MCF 10A (cell line): ENCODE measurements at regions not wholly inside any gene's neighbourhood (a gene's known extent, or its start where the extent isn't known, plus 50 kb on each side); places are given as distances from the start of the nearest gene placed in this dataset.
"Not testable (repeated sequence)": the region's sequence is repeated elsewhere in the genome, so short reads cannot be mapped to it uniquely, and the experiment has no call there.

Source experiments
- BruUV-seq: library from RNA; stranded (reverse); fragments of 400-500 nt; replicated peaks from 2 replicates; lab custom pipeline; 2021; lab: Mats Ljungman, UMichigan
- CTCF ChIA-PET: fragments of 300-600 bp; sonication (Branson Sonifier 250); formaldehyde crosslinking; extraction: SDS; loops from one replicate; lab custom pipeline; 2021; ENCODE audit warnings: antibody characterized with exemption, inconsistent platforms; lab: Yijun Ruan, JAX
- POLR2A ChIA-PET: fragments of 300-600, 350-650 bp; sonication (Branson Sonifier 250); formaldehyde crosslinking; extraction: SDS; loops from one replicate; lab custom pipeline; 2020; ENCODE audit warnings: antibody characterized with exemption, inconsistent platforms; lab: Yijun Ruan, JAX
- DNase-seq: peaks from one replicate; pipeline ENCODE4 v3.0.0-alpha.2; 2018; ENCODE audit not compliant: unreplicated experiment
- H3K27ac Mint-ChIP-seq: one replicate; pipeline ENCODE4 v1.8.0; 2022; ENCODE audit warnings: mild to moderate bottlenecking, low read depth, mixed read lengths; ENCODE audit not compliant: unreplicated experiment
- H3K27me3 Mint-ChIP-seq: one replicate; pipeline ENCODE4 v1.8.0; 2022; ENCODE audit warnings: mixed read lengths; ENCODE audit not compliant: insufficient read depth, unreplicated experiment
- H3K36me3 Mint-ChIP-seq: one replicate; pipeline ENCODE4 v1.8.0; 2022; ENCODE audit warnings: mild to moderate bottlenecking, moderate library complexity, mixed read lengths; ENCODE audit not compliant: insufficient read depth, unreplicated experiment
- H3K4me1 Mint-ChIP-seq: one replicate; pipeline ENCODE4 v1.8.0; 2022; ENCODE audit warnings: mixed read lengths; ENCODE audit not compliant: insufficient read depth, unreplicated experiment
- H3K4me3 Mint-ChIP-seq: one replicate; pipeline ENCODE4 v1.8.0; 2022; ENCODE audit warnings: mild to moderate bottlenecking, moderate library complexity, mixed read lengths; ENCODE audit not compliant: unreplicated experiment
- H3K9me3 Mint-ChIP-seq: one replicate; pipeline ENCODE4 v1.8.0; 2022; ENCODE audit warnings: mixed read lengths; ENCODE audit not compliant: unreplicated experiment
- intact Hi-C: fragments of 100-400 bp; cut with micrococcal nuclease; formaldehyde crosslinking; loops from 2 replicates; pipeline ENCODE4 v1.14.1; 2022
- TF ChIP-seq, protein P1 (sequence below): fragments of 200-600 bp; IDR thresholded peaks from one replicate; pipeline ENCODE4 v1.8.0; 2022; ENCODE audit warnings: antibody characterized with exemption, mild to moderate bottlenecking; ENCODE audit not compliant: unreplicated experiment

DNA sequence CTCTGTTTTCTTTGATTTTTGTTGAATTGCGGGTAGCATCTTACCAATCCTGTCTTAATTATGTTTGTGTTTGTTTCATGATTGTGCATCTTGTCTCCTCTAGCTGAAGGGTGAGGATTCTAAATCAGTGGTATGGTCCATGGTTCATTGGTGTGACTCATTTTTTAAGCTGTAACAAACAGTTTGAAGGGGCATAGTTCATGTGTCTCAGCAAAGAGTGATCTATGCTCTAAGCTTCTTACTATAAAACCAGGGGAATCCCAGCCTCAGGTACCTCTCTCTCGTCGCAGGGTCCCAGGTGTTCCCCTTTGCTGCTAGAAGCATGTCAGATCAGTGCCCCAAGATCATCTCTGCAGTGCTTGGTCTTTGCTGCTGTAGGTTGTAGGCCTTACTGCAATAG, 100.1 kb downstream of the OTUD1 start:
- CTCF ChIA-PET, result interaction anchor here (0.6 to 1.8 kb wide), 4 partner anchors 10 to 245 kb away, joined by 3 to 9 read pairs (median 5); no protein-coding TSS in a partner anchor
- intact Hi-C loops, result no loop called here

DNA sequence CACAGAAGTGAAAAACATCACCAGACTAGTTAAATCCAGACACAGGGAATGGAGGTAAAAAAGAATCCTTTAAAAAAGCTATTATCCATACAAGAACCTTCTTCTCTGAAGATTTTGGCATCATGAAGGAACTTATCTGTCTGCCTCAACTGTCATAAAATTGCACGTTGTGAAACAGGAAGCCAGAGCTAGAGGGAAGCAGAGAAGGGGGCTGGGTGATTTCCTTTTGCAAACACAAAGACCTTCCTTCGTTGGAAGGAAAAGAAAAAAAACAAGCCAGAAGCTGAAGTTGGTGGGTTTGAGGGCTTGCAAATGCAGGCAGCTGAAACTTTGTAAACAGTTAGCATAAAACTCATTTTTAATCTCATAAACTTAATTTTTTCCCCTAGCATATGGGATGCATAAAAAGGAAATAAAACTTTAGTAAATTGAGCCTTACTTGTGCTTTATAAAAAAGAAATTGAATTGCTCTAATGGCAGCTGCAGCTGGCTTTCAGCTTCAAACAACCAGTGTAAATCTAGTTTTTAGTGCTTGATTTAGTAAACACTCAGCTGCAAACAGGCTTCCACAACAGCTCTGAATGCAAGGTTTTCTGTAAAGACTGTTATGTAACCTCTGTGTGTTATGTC, 101.6 kb downstream of the OTUD1 start:
- H3K27me3 Mint-ChIP-seq, result peaks cover 19% of the 10 kb centered on the region
- no peak for DNase-seq
- ChIA-PET CTCF (interaction anchor here (0.6 to 1.8 kb wide), 5 partner anchors 15 to 1552 kb away, joined by 3 to 9 read pairs (median 4); no protein-coding TSS in a partner anchor), POLR2A (interaction anchor here (1.2 kb wide), 1 partner anchor 13 kb away, joined by 3 read pairs; no protein-coding TSS in a partner anchor)
- no peaks in the 10 kb centered on the region for H3K9me3 Mint-ChIP-seq
- no TSS peak for BruUV-seq
- H3K27ac Mint-ChIP-seq, result no peak overlapping the region
- H3K4me1 Mint-ChIP-seq, result no peaks in the 10 kb centered on the region
- intact Hi-C loops, result no loop called here
- TF ChIP-seq, protein P1, sequence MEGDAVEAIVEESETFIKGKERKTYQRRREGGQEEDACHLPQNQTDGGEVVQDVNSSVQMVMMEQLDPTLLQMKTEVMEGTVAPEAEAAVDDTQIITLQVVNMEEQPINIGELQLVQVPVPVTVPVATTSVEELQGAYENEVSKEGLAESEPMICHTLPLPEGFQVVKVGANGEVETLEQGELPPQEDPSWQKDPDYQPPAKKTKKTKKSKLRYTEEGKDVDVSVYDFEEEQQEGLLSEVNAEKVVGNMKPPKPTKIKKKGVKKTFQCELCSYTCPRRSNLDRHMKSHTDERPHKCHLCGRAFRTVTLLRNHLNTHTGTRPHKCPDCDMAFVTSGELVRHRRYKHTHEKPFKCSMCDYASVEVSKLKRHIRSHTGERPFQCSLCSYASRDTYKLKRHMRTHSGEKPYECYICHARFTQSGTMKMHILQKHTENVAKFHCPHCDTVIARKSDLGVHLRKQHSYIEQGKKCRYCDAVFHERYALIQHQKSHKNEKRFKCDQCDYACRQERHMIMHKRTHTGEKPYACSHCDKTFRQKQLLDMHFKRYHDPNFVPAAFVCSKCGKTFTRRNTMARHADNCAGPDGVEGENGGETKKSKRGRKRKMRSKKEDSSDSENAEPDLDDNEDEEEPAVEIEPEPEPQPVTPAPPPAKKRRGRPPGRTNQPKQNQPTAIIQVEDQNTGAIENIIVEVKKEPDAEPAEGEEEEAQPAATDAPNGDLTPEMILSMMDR, result no peak
- H3K36me3 Mint-ChIP-seq, result no peaks in the 10 kb centered on the region
- no peak overlapping the region for H3K4me3 Mint-ChIP-seq

More for the DNA sequence above, 100.1 kb downstream of the OTUD1 start:
- no peak for DNase-seq
- Mint-ChIP-seq H3K36me3 (no peaks in the 10 kb centered on the region), H3K27ac (no peak overlapping the region), H3K4me1 (no peaks in the 10 kb centered on the region), H3K4me3 (no peak overlapping the region), H3K9me3 (no peaks in the 10 kb centered on the region), H3K27me3 (peaks cover 19% of the 10 kb centered on the region)
- POLR2A ChIA-PET, result interaction anchor here (0.7 kb wide), 1 partner anchor 1307 kb away, joined by 3 read pairs; no protein-coding TSS in a partner anchor
- BruUV-seq, result no TSS peak
- TF ChIP-seq, protein P1, result no peak

DNA sequence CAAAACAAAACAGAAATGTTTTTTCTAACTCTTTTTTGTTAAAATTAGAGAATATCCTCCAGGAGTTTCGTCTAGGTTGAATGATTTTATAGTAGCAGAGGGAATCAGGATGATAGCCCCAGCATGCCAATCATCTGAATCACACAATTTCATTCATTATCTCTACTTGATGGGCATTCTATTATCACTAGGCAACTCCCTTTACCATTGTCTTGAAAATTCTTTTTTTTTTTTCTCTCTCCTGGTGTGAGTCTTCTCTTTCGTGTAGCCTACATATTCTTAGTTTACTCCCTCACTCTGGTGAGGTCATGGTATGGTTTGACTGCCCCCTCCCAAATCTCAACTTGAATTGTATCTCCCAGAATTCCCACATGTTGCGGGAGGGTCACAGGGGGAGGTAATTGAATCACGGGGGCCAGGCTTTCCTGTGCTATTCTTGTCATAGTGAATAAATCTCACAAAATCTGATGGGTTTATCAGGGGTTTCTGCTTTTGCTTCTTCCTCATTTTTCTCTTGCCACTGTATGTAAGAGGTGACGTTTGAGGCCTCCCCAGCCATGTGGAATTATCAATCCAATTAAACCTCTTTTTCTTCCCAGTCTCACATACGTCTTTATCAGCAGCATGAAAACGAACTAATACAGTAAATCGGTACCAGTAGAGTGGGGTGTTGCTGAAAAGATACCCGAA, 105.0 kb downstream of the OTUD1 start:
- no peaks in the 10 kb centered on the region for H3K9me3 Mint-ChIP-seq
- no peaks in the 10 kb centered on the region for H3K27me3 Mint-ChIP-seq
- TF ChIP-seq, protein P1, result no peak
- no peaks in the 10 kb centered on the region for H3K36me3 Mint-ChIP-seq
- H3K4me1 Mint-ChIP-seq, result no peaks in the 10 kb centered on the region
- CTCF ChIA-PET, result interaction anchor here (0.7 kb wide), 2 partner anchors 107 to 385 kb away, joined by 3 read pairs; no protein-coding TSS in a partner anchor
- BruUV-seq, result no TSS peak
- H3K4me3 Mint-ChIP-seq, result no peak overlapping the region
- POLR2A ChIA-PET, result no interaction called here
- intact Hi-C loops, result no loop called here
- H3K27ac Mint-ChIP-seq, result no peak overlapping the region
- DNase-seq, result no peak

DNA sequence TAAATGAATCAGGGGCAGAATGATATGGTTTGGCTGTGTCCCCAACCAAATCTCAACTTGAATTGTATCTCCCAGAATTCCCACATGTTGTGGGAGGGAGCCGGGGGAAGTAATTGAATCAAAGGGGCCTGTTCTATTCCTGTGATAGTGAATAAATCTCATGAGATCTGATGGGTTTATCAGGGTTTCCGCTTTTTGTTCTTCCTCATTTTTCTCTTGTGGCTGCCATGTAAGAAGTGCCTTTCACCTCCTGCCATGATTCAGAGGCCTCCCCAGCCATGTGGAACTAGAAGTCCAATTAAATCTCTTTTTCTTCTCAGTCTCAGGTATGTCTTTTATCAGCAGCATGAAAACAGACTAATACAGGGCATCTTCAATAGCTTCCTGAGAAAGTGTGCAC, 107.0 kb downstream of the OTUD1 start:
- intact Hi-C loops, DNase-seq, POLR2A ChIA-PET, H3K27me3 Mint-ChIP-seq, H3K27ac Mint-ChIP-seq, H3K4me1 Mint-ChIP-seq, H3K36me3 Mint-ChIP-seq, BruUV-seq, H3K9me3 Mint-ChIP-seq, H3K4me3 Mint-ChIP-seq: not testable (repeated sequence)
- CTCF ChIA-PET, result interaction anchor here (0.6 kb wide), 1 partner anchor 9 kb away, joined by 3 read pairs; no protein-coding TSS in a partner anchor
